Transverse colon (tissue), 3 donors: ENCODE measurements at regions not wholly inside any gene's neighbourhood (a gene's known extent, or its start where the extent isn't known, plus 50 kb on each side); places are given as distances from the start of the nearest gene placed in this dataset.

Experiments used
- CTCF ChIP-seq, 5 experiments: fragments of 200-600 bp in 3 of 5; fragments of 450-650 bp in 2 of 5; sonication (generic) in 3 of 5; IDR thresholded peaks; 1 replicate in 2 of 5; 2 replicates in 3 of 5; pipeline ENCODE4 v1.5.1; 2016 to 2017; ENCODE audit warnings: antibody characterized with exemption in 5 of 5, inconsistent platforms in 3 of 5, mild to moderate bottlenecking in 2 of 5, moderate library complexity in 1 of 5
- EP300 ChIP-seq: sonication (generic); formaldehyde crosslinking; IDR thresholded peaks from one replicate; pipeline ENCODE4 v1.6.1; 2017; ENCODE audit warnings: antibody characterized with exemption, low read depth
- POLR2A ChIP-seq: fragments of 450-650 bp; IDR thresholded peaks from one replicate; pipeline ENCODE4 v1.6.1; 2016; ENCODE audit warnings: antibody characterized with exemption, mild to moderate bottlenecking, moderate library complexity

- TF ChIP-seq CTCF (IDR thresholded peaks at IDR 0.05) = no peak
- no peak for TF ChIP-seq POLR2A
- TF ChIP-seq EP300 = no peak
Observed at GRCh38 chrX:35357656-35358055, 415.1 kb downstream of the FAM47B start.
